ENCODE measurements at regions not wholly inside any gene's neighbourhood (a gene's known extent, or its start where the extent isn't known, plus 50 kb on each side); places are given as distances from the start of the nearest gene placed in this dataset.

GRCh38 chr19:33894787-33895186 is 98.1 kb downstream of the KCTD15 start:
- no peak for TF ChIP-seq EZH2 (IDR thresholded peaks at IDR 0.05)
- no peak for TF ChIP-seq POLR2AphosphoS5 (IDR thresholded peaks at IDR 0.05; ENCODE audit: borderline replicate concordance, low read depth, low read length)
